GM18517 (cell line): ENCODE measurements at regions not wholly inside any gene's neighbourhood (a gene's known extent, or its start where the extent isn't known, plus 50 kb on each side); places are given as distances from the start of the nearest gene placed in this dataset.
"Not testable (repeated sequence)": the region's sequence is repeated elsewhere in the genome, so short reads cannot be mapped to it uniquely, and the experiment has no call there.

Experiments
- ATAC-seq: cut with Tn5 transposase; IDR thresholded peaks from one replicate; pipeline ENCODE4 v1.9.1; 2021; ENCODE audit warnings: mild to moderate bottlenecking, moderate library complexity; ENCODE audit not compliant: unreplicated experiment

GRCh38 chr5:135102716-135103574, 68.9 kb upstream of the PITX1 start:
- ATAC-seq, result no peak

- ATAC-seq, result no peak
These were observed 66.4 kb upstream of the PITX1 start for GRCh38 chr5:135100431-135100830.

GRCh38 chr5:135100011-135100410, 66.0 kb upstream of the PITX1 start:
- no peak for ATAC-seq

- no peak for ATAC-seq
These were observed 63.4 kb upstream of the PITX1 start for GRCh38 chr5:135097390-135097789.

DNA sequence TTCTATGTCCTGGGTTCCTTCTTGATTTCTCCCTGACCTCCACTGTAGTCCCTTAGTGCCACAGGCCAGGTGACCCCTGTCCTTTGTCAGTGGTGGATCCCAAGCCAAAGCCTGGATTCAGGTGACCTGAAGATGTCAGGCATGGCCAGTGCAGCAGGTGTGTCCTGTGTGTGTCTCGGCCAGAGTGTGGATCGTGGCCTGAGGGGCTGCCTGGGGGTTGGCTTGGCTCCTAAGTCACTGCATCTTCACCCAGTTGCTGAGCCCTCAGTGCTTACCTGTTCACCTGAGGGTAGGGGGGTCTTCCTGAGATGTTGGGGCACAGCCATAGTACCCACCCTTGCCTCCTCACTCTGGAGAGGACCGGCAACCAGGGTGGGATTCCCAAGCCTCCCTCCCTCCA, 61.8 kb upstream of the PITX1 start:
- ATAC-seq, result no peak

- no peak for ATAC-seq
These were observed 61.2 kb upstream of the PITX1 start for GRCh38 chr5:135095052-135095715.

- ATAC-seq, result no peak
These were observed 60.5 kb upstream of the PITX1 start for GRCh38 chr5:135094339-135095051.

- not testable (repeated sequence) for ATAC-seq
These were observed 59.5 kb upstream of the PITX1 start for GRCh38 chr5:135093483-135093882.

- no peak for ATAC-seq
These were observed 58.4 kb upstream of the PITX1 start for GRCh38 chr5:135092476-135092875.

DNA sequence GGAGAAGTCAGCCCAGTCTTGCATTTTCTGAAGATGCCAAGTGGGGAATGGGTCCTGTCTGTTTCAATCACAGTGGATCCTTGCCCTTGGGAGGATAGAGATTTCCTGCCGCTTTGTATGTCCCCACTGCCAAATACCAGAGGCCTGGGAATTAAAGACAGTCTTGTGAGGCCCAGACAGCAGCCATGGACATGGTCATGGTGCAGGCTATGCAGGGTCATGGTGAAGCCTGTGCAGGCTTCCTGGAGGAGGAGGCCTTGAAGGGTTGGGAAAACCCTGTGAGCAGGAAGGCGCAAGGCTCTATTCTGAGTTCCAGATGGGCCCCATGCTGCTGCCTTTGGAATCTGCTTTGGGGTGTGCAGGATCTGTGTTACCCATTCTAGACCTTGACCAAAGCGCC, 57.3 kb upstream of the PITX1 start:
- ATAC-seq, result no peak

GRCh38 chr5:135089912-135090311, 55.9 kb upstream of the PITX1 start:
- no peak for ATAC-seq

DNA sequence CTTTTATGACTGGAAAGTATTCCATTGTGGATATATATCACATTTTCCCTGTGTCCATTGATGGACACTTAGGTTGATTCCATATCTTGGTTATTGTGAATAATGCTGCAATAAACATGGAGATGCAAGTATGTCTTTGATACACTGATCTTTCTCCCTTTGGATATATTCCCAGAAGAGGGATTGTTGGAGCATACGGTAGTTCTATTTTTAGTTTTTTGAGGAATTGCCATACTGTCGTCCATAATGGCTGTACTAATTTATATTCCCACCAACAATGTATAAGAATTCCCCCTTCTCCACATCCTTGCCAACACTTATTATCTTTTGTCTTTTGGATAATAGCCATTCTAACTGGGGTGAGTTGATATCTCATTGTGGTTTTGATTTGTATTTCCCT, 54.9 kb upstream of the PITX1 start:
- no peak for ATAC-seq

- ATAC-seq, result no peak
These were observed 53.9 kb upstream of the PITX1 start for GRCh38 chr5:135087950-135088349.

DNA sequence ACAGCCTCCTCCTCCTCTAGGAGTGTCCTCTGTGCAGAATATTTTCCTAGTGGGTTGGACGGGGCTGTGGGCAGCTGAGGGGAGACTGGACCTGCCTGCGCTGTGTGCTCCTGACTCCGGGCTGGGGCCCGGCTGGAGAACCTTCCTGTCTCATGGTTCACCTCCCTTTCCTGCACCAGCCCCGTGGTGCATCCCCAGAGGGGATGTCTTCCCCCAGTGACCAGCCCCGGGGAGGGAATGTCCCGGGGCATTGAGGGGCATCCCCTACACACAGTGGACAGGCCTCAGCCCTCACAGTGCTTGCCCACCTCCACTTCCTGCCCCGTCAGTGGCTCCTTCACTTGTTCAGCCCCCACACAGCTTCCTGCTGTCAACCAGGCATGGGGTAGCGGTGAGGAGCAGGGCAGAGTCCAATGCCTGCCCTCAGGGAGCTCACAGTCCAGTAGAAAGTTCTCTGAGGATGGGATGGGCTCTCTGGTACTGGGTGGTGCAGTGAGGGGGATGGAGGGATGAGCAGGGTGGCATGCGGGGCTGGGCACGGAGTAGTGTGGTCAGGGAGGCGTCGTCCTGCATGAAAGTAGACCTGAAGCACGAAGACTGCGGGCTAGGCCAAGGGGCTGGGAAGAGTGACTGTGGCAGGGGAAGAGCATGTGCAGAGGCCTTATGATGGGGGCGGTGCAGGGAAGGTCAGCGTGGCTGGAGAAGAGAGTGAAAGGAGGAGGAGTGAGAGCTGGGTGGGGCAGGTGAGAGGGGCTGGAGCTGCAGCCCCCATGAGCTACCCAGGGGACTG, 52.1 kb upstream of the PITX1 start:
- ATAC-seq, result no peak

- no peak for ATAC-seq
These were observed 51.3 kb upstream of the PITX1 start for GRCh38 chr5:135085133-135085935.
